Epithelial cell of proximal tubule (primary cell): ENCODE measurements at regions not wholly inside any gene's neighbourhood (a gene's known extent, or its start where the extent isn't known, plus 50 kb on each side); places are given as distances from the start of the nearest gene placed in this dataset.
A peak's percentile ranks its signal among the peaks of the same experiment; 100 is the strongest.

Experiments
- DNase-seq: peaks from one replicate; pipeline ENCODE4 v3.0.0-alpha.2; 2011; ENCODE audit warnings: low read depth
- H3K4me3 ChIP-seq: 2 replicates; pipeline ENCODE4 v1.5.1; 2011; ENCODE audit warnings: low read depth, mild to moderate bottlenecking, low read length
- CTCF ChIP-seq: conservative IDR thresholded peaks from 2 replicates; pipeline ENCODE4 v1.5.1; 2012; ENCODE audit warnings: low read depth, mild to moderate bottlenecking, low read length

GRCh38 chr16:73301984-73302383 lies 254.1 kb upstream of the ZFHX3 start:
- no peak for TF ChIP-seq CTCF
- DNase-seq = no peak
- H3K4me3 ChIP-seq = no peak overlapping the region

GRCh38 chr16:73299346-73299745 lies 251.4 kb upstream of the ZFHX3 start:
- DNase-seq = no peak
- H3K4me3 ChIP-seq = no peak overlapping the region
- no peak for TF ChIP-seq CTCF

DNA sequence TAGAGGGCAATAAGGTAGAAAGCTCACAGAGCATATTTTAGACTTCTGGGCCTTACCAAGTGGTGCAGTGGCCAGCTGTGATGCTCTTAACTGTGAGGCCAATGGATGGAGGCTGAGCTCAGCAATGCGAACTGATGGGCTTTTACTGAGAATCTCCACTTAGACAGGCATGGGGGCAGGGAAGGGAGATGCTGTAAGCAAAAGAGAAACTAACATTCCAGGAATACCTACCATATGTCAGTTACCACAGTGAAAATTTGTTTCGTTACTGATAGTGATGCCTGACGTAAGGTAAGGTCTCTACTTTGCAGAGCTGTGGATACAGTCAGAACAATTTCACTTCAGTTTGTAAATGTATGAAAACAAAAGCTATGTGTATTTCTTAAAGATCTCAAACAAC lies 250.6 kb upstream of the ZFHX3 start:
- DNase-seq = peak; percentile 1
- no peak for TF ChIP-seq CTCF
- H3K4me3 ChIP-seq = no peak overlapping the region

DNA sequence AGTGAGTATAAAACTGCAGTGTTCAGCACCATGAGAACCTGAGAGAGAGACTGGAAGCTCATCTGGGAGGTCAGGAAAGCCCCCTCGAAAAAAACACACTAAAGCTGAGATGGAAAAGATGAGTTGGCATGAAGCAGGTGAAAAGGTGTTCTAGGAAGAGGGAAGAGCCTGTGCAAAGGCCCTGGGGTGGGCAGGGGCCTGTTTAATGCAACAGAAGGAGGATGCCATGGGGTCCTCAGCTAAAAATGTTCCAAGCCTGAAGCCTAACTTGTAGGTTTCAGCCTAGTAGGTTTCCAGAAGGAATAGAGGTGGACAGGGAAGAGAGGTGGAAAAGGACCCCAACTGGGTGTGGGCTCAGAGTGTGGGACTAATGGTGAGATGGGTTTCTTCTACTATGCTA lies 242.3 kb upstream of the ZFHX3 start:
- TF ChIP-seq CTCF = no peak
- H3K4me3 ChIP-seq = no peak overlapping the region
- DNase-seq = no peak

- TF ChIP-seq CTCF = no peak
- DNase-seq = no peak
- H3K4me3 ChIP-seq = no peak overlapping the region
Observed at GRCh38 chr16:73289232-73289631, 241.3 kb upstream of the ZFHX3 start.

DNA sequence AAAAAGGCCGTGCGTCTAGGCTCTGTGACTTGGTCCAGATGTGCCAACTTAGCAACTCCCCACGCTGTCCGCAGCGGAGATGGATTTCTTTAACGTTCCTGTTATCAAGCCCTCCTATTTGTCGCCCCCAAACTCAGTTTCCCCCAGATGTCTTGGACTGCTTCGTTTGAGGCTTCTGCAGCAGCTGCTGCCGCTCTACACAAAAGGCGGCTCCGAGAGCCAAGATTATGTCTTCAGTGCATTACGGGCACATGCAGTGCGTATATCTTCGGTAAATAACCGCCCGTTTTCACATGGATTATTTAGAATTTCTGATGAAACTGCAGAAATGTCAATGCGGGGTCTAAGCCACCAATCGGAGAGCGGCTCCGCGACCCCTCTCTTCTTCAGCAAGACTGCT lies 240.6 kb upstream of the ZFHX3 start:
- H3K4me3 ChIP-seq = no peak overlapping the region
- DNase-seq = no peak
- no peak for TF ChIP-seq CTCF

GRCh38 chr16:73287859-73288405 lies 240.0 kb upstream of the ZFHX3 start:
- DNase-seq = no peak
- no peak overlapping the region for H3K4me3 ChIP-seq
- no peak for TF ChIP-seq CTCF
